AG08395 (cell line): ENCODE measurements at regions not wholly inside any gene's neighbourhood (a gene's known extent, or its start where the extent isn't known, plus 50 kb on each side); places are given as distances from the start of the nearest gene placed in this dataset.
"Not testable (repeated sequence)": the region's sequence is repeated elsewhere in the genome, so short reads cannot be mapped to it uniquely, and the experiment has no call there.

ENCODE experiments used
- DNase-seq: peaks from one replicate; pipeline ENCODE4 v3.0.0; 2012; ENCODE audit warnings: mixed read lengths, low spot score

GRCh38 chr4:66376921-66377320, 706.6 kb upstream of the EPHA5 start:
- DNase-seq: no peak

- DNase-seq: no peak
These were observed 706.1 kb upstream of the EPHA5 start for GRCh38 chr4:66376396-66376795.

GRCh38 chr4:66373268-66373667, 703.0 kb upstream of the EPHA5 start:
- DNase-seq: no peak

- no peak for DNase-seq
These were observed 702.4 kb upstream of the EPHA5 start for GRCh38 chr4:66372706-66373105.

GRCh38 chr4:66367043-66367660, 696.9 kb upstream of the EPHA5 start:
- DNase-seq: no peak

GRCh38 chr4:66360395-66360794, 690.1 kb upstream of the EPHA5 start:
- not testable (repeated sequence) for DNase-seq

- no peak for DNase-seq
These were observed 687.0 kb upstream of the EPHA5 start for GRCh38 chr4:66357316-66357715.

- DNase-seq: no peak
These were observed 685.0 kb upstream of the EPHA5 start for GRCh38 chr4:66355328-66355727.

- DNase-seq: no peak
These were observed 681.5 kb upstream of the EPHA5 start for GRCh38 chr4:66351761-66352160.

GRCh38 chr4:66340286-66340893, 670.1 kb upstream of the EPHA5 start:
- DNase-seq: no peak

GRCh38 chr4:66339007-66339406, 668.7 kb upstream of the EPHA5 start:
- DNase-seq: no peak

GRCh38 chr4:66331761-66332160, 661.5 kb upstream of the EPHA5 start:
- DNase-seq: no peak

- DNase-seq: no peak
These were observed 659.8 kb upstream of the EPHA5 start for GRCh38 chr4:66330125-66330524.

GRCh38 chr4:66328803-66329574, 658.7 kb upstream of the EPHA5 start:
- DNase-seq: no peak

GRCh38 chr4:66307641-66308438, 637.6 kb upstream of the EPHA5 start:
- no peak for DNase-seq

- no peak for DNase-seq
These were observed 630.1 kb upstream of the EPHA5 start for GRCh38 chr4:66300336-66300934.

- no peak for DNase-seq
These were observed 628.3 kb upstream of the EPHA5 start for GRCh38 chr4:66298569-66298968.

GRCh38 chr4:66297703-66298102, 627.4 kb upstream of the EPHA5 start:
- no peak for DNase-seq

- DNase-seq: no peak
These were observed 624.3 kb upstream of the EPHA5 start for GRCh38 chr4:66294638-66295037.

GRCh38 chr4:66284991-66285451, 614.7 kb upstream of the EPHA5 start:
- no peak for DNase-seq

GRCh38 chr4:66279084-66279483, 608.8 kb upstream of the EPHA5 start:
- DNase-seq: no peak
